B cell (primary cell): ENCODE measurements at regions not wholly inside any gene's neighbourhood (a gene's known extent, or its start where the extent isn't known, plus 50 kb on each side); places are given as distances from the start of the nearest gene placed in this dataset.

ENCODE experiments used
- ATAC-seq: fragments of 200-7000 bp; cut with Tn5 transposase; one replicate; pipeline ENCODE4 v1.10.0; 2021; ENCODE audit warnings: low read depth, mild to moderate bottlenecking, moderate number of reproducible peaks, moderate library complexity
- CTCF ChIA-PET: fragments of 350-600 bp; sonication (Branson Sonifier 250); formaldehyde crosslinking; loops from one replicate; lab custom pipeline; 2021; ENCODE audit warnings: antibody characterized with exemption, inconsistent platforms; lab: Charles Lee
- POLR2A ChIA-PET: fragments of 350-600 bp; sonication (Branson Sonifier 250); formaldehyde crosslinking; loops from one replicate; lab custom pipeline; 2021; ENCODE audit warnings: antibody characterized with exemption; lab: Charles Lee
- DNase-seq: peaks from one replicate; pipeline ENCODE4 v3.0.0; 2013
- H2AFZ ChIP-seq: 2 replicates; pipeline ENCODE4 v1.6.1; 2012; ENCODE audit warnings: mild to moderate bottlenecking, low read depth, low read length; ENCODE audit not compliant: insufficient read depth, poor library complexity, severe bottlenecking
- H3K27ac ChIP-seq, 2 donors: 1 replicate in 1 of 2; 2 replicates in 1 of 2; pipeline ENCODE4 v1.5.1; 2012 to 2013; ENCODE audit warnings: low read length in 2 of 2, mild to moderate bottlenecking in 2 of 2, moderate library complexity in 1 of 2
- H3K27me3 ChIP-seq, 4 experiments: fragments of 200-600 bp in 1 of 4; sonication (generic) in 1 of 4; replicated peaks in 1 of 4; 1 replicate in 2 of 4; 2 replicates in 2 of 4; pipeline versions ENCODE4 v1.6.1 to v1.7.0; 2013 to 2016; ENCODE audit warnings: low read length in 3 of 4, mild to moderate bottlenecking in 2 of 4, mixed read lengths in 1 of 4, moderate library complexity in 1 of 4; ENCODE audit not compliant: insufficient read depth in 4 of 4, control insufficient read depth in 3 of 4; ENCODE audit errors: control extremely low read depth in 1 of 4
- H3K36me3 ChIP-seq, 2 experiments: replicated peaks in 1 of 2; 1 replicate in 1 of 2; 2 replicates in 1 of 2; pipeline versions ENCODE4 v1.6.1 to v1.7.1; 2013; ENCODE audit warnings: low read length in 1 of 2; ENCODE audit not compliant: insufficient read depth in 2 of 2, control insufficient read depth in 1 of 2; ENCODE audit errors: control extremely low read depth in 1 of 2, extremely low read depth in 1 of 2
- H3K4me1 ChIP-seq, 2 donors: fragments of 200-600 bp in 1 of 2; sonication (generic) in 1 of 2; 1 replicate in 1 of 2; 2 replicates in 1 of 2; pipeline versions ENCODE4 v1.5.1 to v1.6.1; 2013 to 2017; ENCODE audit warnings: low read length in 2 of 2; ENCODE audit not compliant: control insufficient read depth in 2 of 2, insufficient read depth in 2 of 2
- H3K4me2 ChIP-seq: replicated peaks from 2 replicates; pipeline ENCODE3; 2012; ENCODE audit warnings: mild to moderate bottlenecking, low read depth, low read length; ENCODE audit not compliant: poor library complexity, severe bottlenecking
- H3K4me3 ChIP-seq, 5 experiments: fragments of 200-600 bp in 1 of 5; sonication (generic) in 1 of 5; 1 replicate in 3 of 5; 2 replicates in 2 of 5; pipeline versions ENCODE4 v1.5.1 to v1.7.0; 2011 to 2016; ENCODE audit warnings: low read length in 4 of 5, mild to moderate bottlenecking in 4 of 5, low read depth in 2 of 5, control low read depth in 1 of 5, moderate library complexity in 1 of 5; ENCODE audit not compliant: insufficient read depth in 1 of 5; ENCODE audit errors: control extremely low read depth in 1 of 5, extremely low read depth in 1 of 5
- H3K79me2 ChIP-seq: fragments of 200-600 bp; sonication (generic); one replicate; pipeline ENCODE4 v1.6.0; 2016; ENCODE audit warnings: low read length; ENCODE audit not compliant: control insufficient read depth, insufficient read depth
- H3K9ac ChIP-seq: fragments of 200-600 bp; sonication (generic); 2 replicates; pipeline ENCODE4 v1.6.1; 2017; ENCODE audit warnings: mild to moderate bottlenecking, low read length, moderate library complexity
- H3K9me3 ChIP-seq, 3 donors: one replicate each; pipeline versions ENCODE4 v1.6.1 to v1.7.1; 2013; ENCODE audit warnings: low read length in 2 of 3; ENCODE audit not compliant: control insufficient read depth in 2 of 3, insufficient read depth in 1 of 3; ENCODE audit errors: control extremely low read depth in 1 of 3
- H4K20me1 ChIP-seq: 2 replicates; pipeline ENCODE4 v1.6.0; 2012; ENCODE audit warnings: mild to moderate bottlenecking, low read length; ENCODE audit not compliant: insufficient read depth, control insufficient read depth, poor library complexity, severe bottlenecking
- H3K27ac Mint-ChIP-seq: one replicate; pipeline ENCODE4 v1.8.0; 2021; ENCODE audit warnings: mixed read lengths
- H3K27me3 Mint-ChIP-seq: one replicate; pipeline ENCODE4 v1.8.0; 2021; ENCODE audit warnings: mixed read lengths
- H3K4me1 Mint-ChIP-seq: one replicate; pipeline ENCODE4 v1.8.0; 2021; ENCODE audit warnings: mixed read lengths
- H3K4me3 Mint-ChIP-seq: one replicate; pipeline ENCODE4 v1.8.0; 2021; ENCODE audit warnings: mixed read lengths
- H3K9me3 Mint-ChIP-seq: one replicate; pipeline ENCODE4 v1.8.0; 2022; ENCODE audit warnings: mixed read lengths; ENCODE audit not compliant: insufficient read depth
- CTCF ChIP-seq: fragments of 200-600 bp; IDR thresholded peaks from one replicate; pipeline ENCODE4 v1.8.0; 2022; ENCODE audit warnings: antibody characterized with exemption, mild to moderate bottlenecking
- EZH2 ChIP-seq: IDR thresholded peaks from 2 replicates; pipeline ENCODE4 v1.6.1; 2012; ENCODE audit warnings: borderline replicate concordance, low read depth, mild to moderate bottlenecking, moderate library complexity, low read length; ENCODE audit not compliant: insufficient read depth, poor library complexity, severe bottlenecking
- WGBS: methylation state at CpG from one replicate; pipeline ENCODE4 v1.1.5; 2013; ENCODE audit warnings: missing lambda C conversion rate; ENCODE audit not compliant: insufficient coverage; 5-methylcytosine and 5-hydroxymethylcytosine counted together
- intact Hi-C: fragments of 100-400 bp; cut with micrococcal nuclease; formaldehyde crosslinking; loops from one replicate; pipeline ENCODE4 v1.10.0; 2022

GRCh38 chrX:106284431-106285025 lies 116.4 kb downstream of the PWWP3B start:
- no CpG with 5 or more reads among the region's 2 CpGs for WGBS
- POLR2A ChIA-PET = no interaction called here

More at GRCh38 chrX:106284431-106285025, 116.4 kb downstream of the PWWP3B start:
- Mint-ChIP-seq H3K27me3 (no peaks in the 10 kb centered on the region), H3K27ac (no peak overlapping the region), H3K9me3 (no peaks in the 10 kb centered on the region), H3K4me3 (no peak overlapping the region), H3K4me1 (no peaks in the 10 kb centered on the region)
- ATAC-seq (no peak), DNase-seq (no peak)
- H3K79me2 ChIP-seq = no peaks in the 10 kb centered on the region
- intact Hi-C loops = no loop called here
- H4K20me1 ChIP-seq = no peaks in the 10 kb centered on the region
- CTCF ChIA-PET = no interaction called here
- H3K4me3 ChIP-seq = no peak overlapping the region
- no peak overlapping the region for H2AFZ ChIP-seq
- H3K9me3 ChIP-seq = no peaks in the 10 kb centered on the region
- no peaks in the 10 kb centered on the region for H3K27me3 ChIP-seq
- no peak overlapping the region for H3K9ac ChIP-seq
- no peaks in the 10 kb centered on the region for H3K4me1 ChIP-seq
- TF ChIP-seq CTCF (no peak), EZH2 (no peak)
- no peak overlapping the region for H3K27ac ChIP-seq
- no peaks in the 10 kb centered on the region for H3K36me3 ChIP-seq
- no peak overlapping the region for H3K4me2 ChIP-seq
